ENCODE measurements at regions not wholly inside any gene's neighbourhood (a gene's known extent, or its start where the extent isn't known, plus 50 kb on each side); places are given as distances from the start of the nearest gene placed in this dataset.

GRCh38 chr15:98263787-98264186 is 303.3 kb downstream of the ARRDC4 start:
- intact Hi-C loops (cut with micrococcal nuclease), result loop anchor here (2.0 kb wide), 1 partner anchor 29 kb away; no protein-coding TSS in a partner anchor

- intact Hi-C loops (cut with micrococcal nuclease), result no loop called here
Measured at GRCh38 chr15:98266295-98266694, 305.8 kb downstream of the ARRDC4 start.

GRCh38 chr15:98268163-98268562 is 307.7 kb downstream of the ARRDC4 start:
- intact Hi-C loops (cut with micrococcal nuclease), result no loop called here

GRCh38 chr15:98272625-98273024 is 312.1 kb downstream of the ARRDC4 start:
- intact Hi-C loops (cut with micrococcal nuclease), result no loop called here

- intact Hi-C loops (cut with micrococcal nuclease), result no loop called here
Measured at GRCh38 chr15:98276018-98276417, 315.5 kb downstream of the ARRDC4 start.

GRCh38 chr15:98277602-98278001 is 317.1 kb downstream of the ARRDC4 start:
- intact Hi-C loops (cut with micrococcal nuclease), result no loop called here

- intact Hi-C loops (cut with micrococcal nuclease), result no loop called here
Measured at GRCh38 chr15:98280284-98280975, 319.9 kb downstream of the ARRDC4 start.

- intact Hi-C loops (cut with micrococcal nuclease), result no loop called here
Measured at GRCh38 chr15:98281130-98281529, 320.6 kb downstream of the ARRDC4 start.

GRCh38 chr15:98282656-98283332 is 322.3 kb downstream of the ARRDC4 start:
- intact Hi-C loops (cut with micrococcal nuclease), result no loop called here

GRCh38 chr15:98286200-98286599 is 325.7 kb downstream of the ARRDC4 start:
- intact Hi-C loops (cut with micrococcal nuclease), result no loop called here

GRCh38 chr15:98286831-98287230 is 326.3 kb downstream of the ARRDC4 start:
- intact Hi-C loops (cut with micrococcal nuclease), result no loop called here

GRCh38 chr15:98288091-98288590 is 327.6 kb downstream of the ARRDC4 start:
- intact Hi-C loops (cut with micrococcal nuclease), result no loop called here

GRCh38 chr15:98289747-98290146 is 329.2 kb downstream of the ARRDC4 start:
- intact Hi-C loops (cut with micrococcal nuclease), result no loop called here

GRCh38 chr15:98292442-98293240 is 332.1 kb downstream of the ARRDC4 start:
- intact Hi-C loops (cut with micrococcal nuclease), result loop anchor here (2.0 kb wide), 1 partner anchor 30 kb away; no protein-coding TSS in a partner anchor

- intact Hi-C loops (cut with micrococcal nuclease), result no loop called here
Measured at GRCh38 chr15:98294126-98294525, 333.6 kb downstream of the ARRDC4 start.

- intact Hi-C loops (cut with micrococcal nuclease), result loop anchor here (1.0 kb wide), 1 partner anchor 386 kb away; no protein-coding TSS in a partner anchor
Measured at GRCh38 chr15:98295101-98295759, 334.7 kb downstream of the ARRDC4 start.

- intact Hi-C loops (cut with micrococcal nuclease), result no loop called here
Measured at GRCh38 chr15:98296653-98297052, 336.1 kb downstream of the ARRDC4 start.

GRCh38 chr15:98304371-98304770 is 343.9 kb downstream of the ARRDC4 start:
- intact Hi-C loops (cut with micrococcal nuclease), result no loop called here

- intact Hi-C loops (cut with micrococcal nuclease), result no loop called here
Measured at GRCh38 chr15:98308117-98308516, 340.2 kb upstream of the IGF1R start.

- intact Hi-C loops (cut with micrococcal nuclease), result loop anchor here (1.0 kb wide), 2 partner anchors 110 to 117 kb away; no protein-coding TSS in a partner anchor
Measured at GRCh38 chr15:98311566-98312188, 336.7 kb upstream of the IGF1R start.

GRCh38 chr15:98312913-98313312 is 335.4 kb upstream of the IGF1R start:
- intact Hi-C loops (cut with micrococcal nuclease), result no loop called here
